Calu3 (cell line): ENCODE measurements at regions not wholly inside any gene's neighbourhood (a gene's known extent, or its start where the extent isn't known, plus 50 kb on each side); places are given as distances from the start of the nearest gene placed in this dataset.

Experiments
- BruUV-seq: library from RNA; stranded (reverse); fragments of 400-500 nt; replicated peaks from 2 replicates; lab custom pipeline; 2021; lab: Mats Ljungman, UMichigan
- CTCF ChIA-PET: fragments of 300-600 bp; sonication (Branson Sonifier 250); formaldehyde crosslinking; loops from one replicate; lab custom pipeline; 2022; ENCODE audit warnings: antibody characterized with exemption; lab: Charles Lee
- DNase-seq: peaks from one replicate; pipeline ENCODE4 v3.0.0; 2022
- H3K27ac Mint-ChIP-seq: one replicate; pipeline ENCODE4 v1.8.0; 2022; ENCODE audit warnings: mixed read lengths; ENCODE audit not compliant: unreplicated experiment
- H3K27me3 Mint-ChIP-seq: one replicate; pipeline ENCODE4 v1.8.0; 2022; ENCODE audit warnings: mixed read lengths; ENCODE audit not compliant: unreplicated experiment
- H3K36me3 Mint-ChIP-seq: one replicate; pipeline ENCODE4 v1.8.0; 2022; ENCODE audit warnings: mild to moderate bottlenecking, moderate library complexity, mixed read lengths; ENCODE audit not compliant: insufficient read depth, unreplicated experiment
- H3K4me1 Mint-ChIP-seq: one replicate; pipeline ENCODE4 v1.8.0; 2022; ENCODE audit warnings: mild to moderate bottlenecking, low read depth, mixed read lengths; ENCODE audit not compliant: unreplicated experiment
- H3K4me3 Mint-ChIP-seq: one replicate; pipeline ENCODE4 v1.8.0; 2022; ENCODE audit warnings: mild to moderate bottlenecking, low read depth, moderate library complexity, mixed read lengths; ENCODE audit not compliant: unreplicated experiment
- H3K9me3 Mint-ChIP-seq: one replicate; pipeline ENCODE4 v1.8.0; 2022; ENCODE audit warnings: low read depth, mixed read lengths; ENCODE audit not compliant: unreplicated experiment
- intact Hi-C: fragments of 100-400 bp; cut with micrococcal nuclease; formaldehyde crosslinking; loops from one replicate; pipeline ENCODE4 v1.10.0; 2022; ENCODE audit not compliant: unreplicated experiment
- TF ChIP-seq, protein P1 (sequence below): fragments of 200-600 bp; IDR thresholded peaks from one replicate; pipeline ENCODE4 v1.8.0; 2022; ENCODE audit warnings: antibody characterized with exemption; ENCODE audit not compliant: unreplicated experiment

DNA sequence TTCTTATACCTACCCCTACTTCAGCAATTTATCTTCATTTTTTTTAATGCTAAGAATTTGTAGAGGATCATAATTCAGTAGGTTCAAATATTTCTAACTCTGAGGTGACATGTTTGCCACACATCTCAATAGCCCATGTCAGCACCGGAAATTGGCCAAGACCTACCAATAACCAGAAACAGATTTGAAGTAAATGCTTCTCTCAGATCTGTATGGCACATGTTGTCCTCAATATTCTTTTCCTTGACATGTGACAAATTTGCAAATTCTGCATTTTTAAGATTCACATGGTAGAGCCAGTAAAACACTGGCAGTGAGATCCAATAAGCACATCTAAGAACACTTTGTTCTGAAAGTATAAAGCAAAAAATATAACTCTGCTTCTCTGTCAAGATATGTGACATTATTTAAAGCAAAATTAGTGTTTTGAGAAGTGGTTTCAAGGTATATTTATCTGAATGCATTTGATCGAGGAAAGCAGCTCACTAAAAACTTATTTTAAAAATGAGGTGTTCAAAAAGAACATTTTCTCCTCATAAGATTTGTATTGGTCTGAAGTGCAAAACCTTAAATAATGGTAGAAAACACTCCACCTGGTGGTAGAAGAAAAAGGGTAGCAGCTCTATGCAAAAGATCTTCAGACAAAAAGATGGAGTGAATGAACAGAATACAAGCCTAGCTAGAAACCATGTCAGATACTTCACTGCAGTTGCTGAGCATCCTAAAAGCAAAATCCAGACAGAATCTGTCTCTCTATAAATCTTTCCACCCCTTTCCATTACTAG, 513.8 kb upstream of the FAM241A start:
- BruUV-seq: no TSS peak
- no peak for DNase-seq
- TF ChIP-seq, protein P1, sequence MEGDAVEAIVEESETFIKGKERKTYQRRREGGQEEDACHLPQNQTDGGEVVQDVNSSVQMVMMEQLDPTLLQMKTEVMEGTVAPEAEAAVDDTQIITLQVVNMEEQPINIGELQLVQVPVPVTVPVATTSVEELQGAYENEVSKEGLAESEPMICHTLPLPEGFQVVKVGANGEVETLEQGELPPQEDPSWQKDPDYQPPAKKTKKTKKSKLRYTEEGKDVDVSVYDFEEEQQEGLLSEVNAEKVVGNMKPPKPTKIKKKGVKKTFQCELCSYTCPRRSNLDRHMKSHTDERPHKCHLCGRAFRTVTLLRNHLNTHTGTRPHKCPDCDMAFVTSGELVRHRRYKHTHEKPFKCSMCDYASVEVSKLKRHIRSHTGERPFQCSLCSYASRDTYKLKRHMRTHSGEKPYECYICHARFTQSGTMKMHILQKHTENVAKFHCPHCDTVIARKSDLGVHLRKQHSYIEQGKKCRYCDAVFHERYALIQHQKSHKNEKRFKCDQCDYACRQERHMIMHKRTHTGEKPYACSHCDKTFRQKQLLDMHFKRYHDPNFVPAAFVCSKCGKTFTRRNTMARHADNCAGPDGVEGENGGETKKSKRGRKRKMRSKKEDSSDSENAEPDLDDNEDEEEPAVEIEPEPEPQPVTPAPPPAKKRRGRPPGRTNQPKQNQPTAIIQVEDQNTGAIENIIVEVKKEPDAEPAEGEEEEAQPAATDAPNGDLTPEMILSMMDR: no peak
- H3K9me3 Mint-ChIP-seq: peaks cover 2% of the 10 kb centered on the region
- H3K27ac Mint-ChIP-seq: no peak overlapping the region
- H3K36me3 Mint-ChIP-seq: no peaks in the 10 kb centered on the region
- H3K4me3 Mint-ChIP-seq: no peak overlapping the region
- H3K27me3 Mint-ChIP-seq: no peaks in the 10 kb centered on the region
- intact Hi-C loops: loop anchor here (1.0 to 10.0 kb wide), 5 partner anchors 349 to 1633 kb away; no protein-coding TSS in a partner anchor
- CTCF ChIA-PET: interaction anchor here (1.2 to 2.0 kb wide), 2 partner anchors 306 to 495 kb away, joined by 5 to 8 read pairs; no protein-coding TSS in a partner anchor
- H3K4me1 Mint-ChIP-seq: no peaks in the 10 kb centered on the region

DNA sequence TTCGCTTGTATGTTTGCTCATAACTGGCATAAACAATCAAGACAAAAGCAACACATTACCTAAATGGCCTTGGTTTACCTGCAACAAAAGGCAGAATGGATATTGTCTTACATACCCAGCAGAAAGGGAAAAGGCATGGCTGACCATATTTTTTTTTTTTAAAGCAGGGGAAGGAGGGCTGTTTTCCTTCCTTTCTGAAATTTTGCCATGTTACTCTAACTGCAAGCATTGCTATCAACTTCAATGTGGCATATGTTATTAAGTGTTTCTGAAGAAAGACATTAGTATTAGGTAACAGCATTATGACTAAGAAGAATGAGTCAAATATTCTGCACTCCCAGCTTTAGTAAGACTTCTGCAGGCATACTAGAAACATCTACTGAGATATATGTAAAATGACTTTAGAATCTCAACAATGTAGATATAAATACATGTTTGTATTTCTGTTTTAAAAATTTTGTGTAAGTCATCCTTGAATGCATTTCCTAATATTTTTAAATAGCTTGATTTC, 512.6 kb upstream of the FAM241A start:
- intact Hi-C loops: loop anchor here (10.0 kb wide), 1 partner anchor 658 kb away; no protein-coding TSS in a partner anchor

DNA sequence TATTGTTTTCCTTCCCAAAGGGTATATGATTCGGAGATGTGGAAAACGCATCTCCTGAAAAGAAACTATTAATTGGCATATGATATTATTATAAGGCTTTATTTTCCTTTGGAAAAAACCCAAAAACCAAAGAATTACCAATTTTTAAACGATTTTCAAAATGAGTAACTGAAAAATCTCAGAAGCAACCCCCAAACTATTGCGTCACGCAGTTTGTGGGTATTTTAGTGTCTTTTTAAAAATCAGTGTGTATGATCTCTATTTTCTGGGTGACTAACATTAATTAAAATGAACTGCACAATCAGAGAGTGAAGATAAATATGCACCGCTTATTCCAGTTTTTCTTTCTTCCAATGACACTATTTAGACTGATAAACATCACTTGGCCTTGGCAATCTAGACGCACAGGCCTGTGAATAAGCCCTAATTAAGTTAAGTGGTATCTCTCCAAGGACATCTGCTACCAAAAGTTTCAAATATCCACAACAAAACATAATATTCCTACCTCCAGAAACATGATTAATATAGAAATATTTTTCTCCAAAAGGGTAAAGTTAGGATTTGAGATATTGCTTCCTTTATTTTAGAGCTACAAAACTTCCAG, 511.5 kb upstream of the FAM241A start:
- H3K9me3 Mint-ChIP-seq: no peaks in the 10 kb centered on the region
- H3K36me3 Mint-ChIP-seq: no peaks in the 10 kb centered on the region
- CTCF ChIA-PET: no interaction called here
- no peaks in the 10 kb centered on the region for H3K4me1 Mint-ChIP-seq
- intact Hi-C loops: loop anchor here (10.0 kb wide), 1 partner anchor 659 kb away; no protein-coding TSS in a partner anchor
- H3K27me3 Mint-ChIP-seq: no peaks in the 10 kb centered on the region
- DNase-seq: no peak
- H3K4me3 Mint-ChIP-seq: no peak overlapping the region
- no peak overlapping the region for H3K27ac Mint-ChIP-seq
- TF ChIP-seq, protein P1: no peak
- no TSS peak for BruUV-seq

More for the DNA sequence above, 512.6 kb upstream of the FAM241A start:
- no TSS peak for BruUV-seq
- H3K27ac Mint-ChIP-seq: no peak overlapping the region
- H3K27me3 Mint-ChIP-seq: no peaks in the 10 kb centered on the region
- no peak overlapping the region for H3K4me3 Mint-ChIP-seq
- no peak for DNase-seq
- no peaks in the 10 kb centered on the region for H3K4me1 Mint-ChIP-seq
- TF ChIP-seq, protein P1: no peak
- CTCF ChIA-PET: interaction anchor here (0.7 to 0.8 kb wide), 2 partner anchors 399 to 1006 kb away, joined by 3 to 4 read pairs; no protein-coding TSS in a partner anchor
- H3K36me3 Mint-ChIP-seq: no peaks in the 10 kb centered on the region
- no peaks in the 10 kb centered on the region for H3K9me3 Mint-ChIP-seq

DNA sequence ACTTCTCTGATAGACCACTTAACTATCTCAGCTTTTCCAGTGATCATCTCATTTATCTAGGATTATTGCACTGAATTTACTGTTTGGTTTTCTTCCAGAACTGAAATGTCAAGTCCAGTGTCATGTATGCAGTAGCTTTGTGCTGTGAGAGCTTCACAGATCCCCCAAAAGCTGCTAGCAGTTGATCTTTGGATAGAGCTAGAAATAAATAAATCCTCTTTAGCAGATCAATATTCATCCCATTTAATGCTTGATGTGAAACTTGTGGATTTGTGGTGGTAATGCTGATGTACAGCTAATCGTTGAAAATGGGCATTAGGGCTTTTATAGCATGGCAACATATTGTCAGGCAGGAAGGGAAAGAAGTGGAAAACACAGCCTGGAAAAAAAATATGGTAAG, 509.6 kb upstream of the FAM241A start:
- TF ChIP-seq, protein P1: no peak
- intact Hi-C loops: loop anchor here (10.0 kb wide), 1 partner anchor 661 kb away; no protein-coding TSS in a partner anchor
- Mint-ChIP-seq H3K36me3 (no peaks in the 10 kb centered on the region), H3K9me3 (no peaks in the 10 kb centered on the region), H3K4me1 (no peaks in the 10 kb centered on the region), H3K27ac (no peak overlapping the region), H3K4me3 (no peak overlapping the region), H3K27me3 (no peaks in the 10 kb centered on the region)
- CTCF ChIA-PET: interaction anchor here (0.7 kb wide), 1 partner anchor 13 kb away, joined by 4 read pairs; no protein-coding TSS in a partner anchor
- no peak for DNase-seq
- BruUV-seq: no TSS peak
